Loucy (cell line): ENCODE measurements at regions not wholly inside any gene's neighbourhood (a gene's known extent, or its start where the extent isn't known, plus 50 kb on each side); places are given as distances from the start of the nearest gene placed in this dataset.

Experiments
- H2AFZ ChIP-seq: fragments of 200-600 bp; sonication (generic); 2 replicates; pipeline ENCODE4 v1.6.0; 2016; ENCODE audit warnings: antibody characterized with exemption, mild to moderate bottlenecking, low read length, moderate library complexity
- H3F3A ChIP-seq: fragments of 200-600 bp; 2 replicates; pipeline ENCODE4 v1.6.0; 2016; ENCODE audit warnings: antibody characterized with exemption, low read depth, mild to moderate bottlenecking
- H3K27me3 ChIP-seq: fragments of 200-600 bp; sonication (generic); 2 replicates; pipeline ENCODE4 v1.6.1; 2014; ENCODE audit warnings: low read length, mild to moderate bottlenecking; ENCODE audit not compliant: insufficient read depth, poor library complexity, severe bottlenecking
- H3K36me3 ChIP-seq: fragments of 200-600 bp; sonication (generic); 2 replicates; pipeline ENCODE4 v1.6.1; 2016; ENCODE audit warnings: low read length; ENCODE audit not compliant: insufficient read depth
- H3K4me1 ChIP-seq: fragments of 200-600 bp; sonication (generic); 2 replicates; pipeline ENCODE4 v1.5.1; 2014; ENCODE audit warnings: low read length, mild to moderate bottlenecking; ENCODE audit not compliant: insufficient read depth, poor library complexity, severe bottlenecking
- H3K4me2 ChIP-seq: fragments of 200-600 bp; sonication (generic); 2 replicates; pipeline ENCODE4 v1.6.0; 2014; ENCODE audit warnings: antibody characterized with exemption, low read length, low read depth, mild to moderate bottlenecking; ENCODE audit not compliant: poor library complexity, severe bottlenecking
- H3K4me3 ChIP-seq: fragments of 200-600 bp; sonication (generic); 2 replicates; pipeline ENCODE4 v1.5.1; 2014; ENCODE audit warnings: low read length, mild to moderate bottlenecking, mixed read lengths; ENCODE audit not compliant: poor library complexity, severe bottlenecking
- H3K79me2 ChIP-seq: fragments of 200-600 bp; sonication (generic); 2 replicates; pipeline ENCODE4 v1.6.1; 2014; ENCODE audit warnings: low read length; ENCODE audit not compliant: insufficient read depth
- H3K9ac ChIP-seq: fragments of 200-600 bp; sonication (generic); 2 replicates; pipeline ENCODE4 v1.6.0; 2014; ENCODE audit warnings: mild to moderate bottlenecking, low read depth, low read length, moderate library complexity; ENCODE audit not compliant: poor library complexity, severe bottlenecking
- H3K9me2 ChIP-seq: fragments of 200-600 bp; sonication (generic); replicated peaks from 2 replicates; pipeline ENCODE4 v1.6.1; 2016; ENCODE audit warnings: low read depth, low read length, mixed read lengths
- H3K9me3 ChIP-seq: fragments of 200-600 bp; sonication (generic); 2 replicates; pipeline ENCODE4 v1.6.1; 2014; ENCODE audit warnings: mild to moderate bottlenecking, antibody characterized with exemption, low read length, low read depth; ENCODE audit not compliant: insufficient read depth
- H4K20me1 ChIP-seq: fragments of 200-600 bp; sonication (generic); 2 replicates; pipeline ENCODE4 v1.6.0; 2014; ENCODE audit warnings: antibody characterized with exemption, low read length, mild to moderate bottlenecking; ENCODE audit not compliant: insufficient read depth, poor library complexity, severe bottlenecking
- CTCF ChIP-seq: fragments of 200-600 bp; sonication (generic); conservative IDR thresholded peaks from 2 replicates; pipeline ENCODE4 v1.5.1; 2014; ENCODE audit warnings: mild to moderate bottlenecking, antibody characterized with exemption, low read length
- EZH2phosphoT487 ChIP-seq: fragments of 200-600 bp; IDR thresholded peaks from 2 replicates; pipeline ENCODE4 v1.6.1; 2018; ENCODE audit warnings: antibody characterized with exemption, mild to moderate bottlenecking, moderate library complexity, borderline replicate concordance

- H3K9me3 ChIP-seq, result peaks cover 3% of the 10 kb centered on the region; the same call in 1 of the 2 replicates
- peaks cover 6% of the 10 kb centered on the region for H3K4me1 ChIP-seq
- no peak for TF ChIP-seq EZH2phosphoT487
- TF ChIP-seq CTCF, result no peak
- H3K36me3 ChIP-seq, result no peaks in the 10 kb centered on the region
- no peaks in the 10 kb centered on the region for H3K9me2 ChIP-seq
- H3K4me3 ChIP-seq, result no peak overlapping the region
- H4K20me1 ChIP-seq, result no peaks in the 10 kb centered on the region
- no peak overlapping the region for H3K9ac ChIP-seq
- H3F3A ChIP-seq, result no peaks in the 10 kb centered on the region
- H3K27me3 ChIP-seq, result no peaks in the 10 kb centered on the region
- H3K4me2 ChIP-seq, result no peak overlapping the region
- H3K79me2 ChIP-seq, result no peaks in the 10 kb centered on the region
- H2AFZ ChIP-seq, result no peak overlapping the region
Observed at GRCh38 chr2:239619369-239619768, 218.5 kb upstream of the HDAC4 start.

GRCh38 chr2:239616729-239617128, 215.9 kb upstream of the HDAC4 start:
- Histone ChIP-seq H3K36me3 (no peaks in the 10 kb centered on the region), H3K9me2 (no peaks in the 10 kb centered on the region), H2AFZ (no peak overlapping the region), H3K4me3 (no peak overlapping the region), H4K20me1 (no peaks in the 10 kb centered on the region), H3K4me1 (no peaks in the 10 kb centered on the region), H3K9me3 (peaks cover 3% of the 10 kb centered on the region; the same call in 1 of the 2 replicates), H3K27me3 (no peaks in the 10 kb centered on the region), H3K79me2 (no peaks in the 10 kb centered on the region), H3K9ac (no peak overlapping the region), H3K4me2 (no peak overlapping the region), H3F3A (no peaks in the 10 kb centered on the region)
- no peak for TF ChIP-seq EZH2phosphoT487
- TF ChIP-seq CTCF, result no peak

GRCh38 chr2:239612133-239612532, 211.3 kb upstream of the HDAC4 start:
- no peaks in the 10 kb centered on the region for H3K9me2 ChIP-seq
- TF ChIP-seq CTCF (no peak), EZH2phosphoT487 (no peak)
- H3F3A ChIP-seq, result no peaks in the 10 kb centered on the region
- no peaks in the 10 kb centered on the region for H3K4me1 ChIP-seq
- H2AFZ ChIP-seq, result no peak overlapping the region
- H3K79me2 ChIP-seq, result no peaks in the 10 kb centered on the region
- peaks cover 3% of the 10 kb centered on the region; the same call in 1 of the 2 replicates for H3K9me3 ChIP-seq
- H3K36me3 ChIP-seq, result no peaks in the 10 kb centered on the region
- no peak overlapping the region for H3K9ac ChIP-seq
- H3K27me3 ChIP-seq, result no peaks in the 10 kb centered on the region
- no peak overlapping the region for H3K4me3 ChIP-seq
- no peak overlapping the region for H3K4me2 ChIP-seq
- H4K20me1 ChIP-seq, result no peaks in the 10 kb centered on the region
